GM23248 (cell line): ENCODE measurements at regions not wholly inside any gene's neighbourhood (a gene's known extent, or its start where the extent isn't known, plus 50 kb on each side); places are given as distances from the start of the nearest gene placed in this dataset.

Source experiments
- DNase-seq: peaks from one replicate; pipeline ENCODE4 v3.0.0-alpha.2; 2015
- H2AFZ ChIP-seq: fragments of 200-600 bp; sonication (generic); 2 replicates; pipeline ENCODE4 v1.6.1; 2016; ENCODE audit warnings: antibody characterized with exemption
- H3F3A ChIP-seq: fragments of 200-600 bp; sonication (generic); 2 replicates; pipeline ENCODE4 v1.6.1; 2016; ENCODE audit warnings: mild to moderate bottlenecking, antibody characterized with exemption, mixed run types; ENCODE audit not compliant: insufficient read depth
- H3K27ac ChIP-seq: fragments of 200-600 bp; sonication (generic); 2 replicates; pipeline ENCODE4 v1.5.1; 2016; ENCODE audit warnings: mild to moderate bottlenecking
- H3K27me3 ChIP-seq: fragments of 200-600 bp; sonication (generic); replicated peaks from 2 replicates; pipeline ENCODE4 v1.6.1; 2016; ENCODE audit warnings: mild to moderate bottlenecking; ENCODE audit not compliant: insufficient read depth
- H3K36me3 ChIP-seq: fragments of 200-600 bp; sonication (generic); 2 replicates; pipeline ENCODE4 v1.6.1; 2016; ENCODE audit warnings: low read depth, mild to moderate bottlenecking
- H3K4me1 ChIP-seq: fragments of 200-600 bp; sonication (generic); 2 replicates; pipeline ENCODE4 v1.6.1; 2016; ENCODE audit warnings: mild to moderate bottlenecking; ENCODE audit not compliant: insufficient read depth
- H3K4me2 ChIP-seq: fragments of 200-600 bp; sonication (generic); one replicate; pipeline ENCODE4 v1.6.1; 2016; ENCODE audit warnings: mild to moderate bottlenecking; ENCODE audit not compliant: unreplicated experiment
- H3K4me3 ChIP-seq: fragments of 200-600 bp; sonication (generic); 2 replicates; pipeline ENCODE4 v1.5.1; 2016; ENCODE audit warnings: mild to moderate bottlenecking
- H3K79me2 ChIP-seq: fragments of 200-600 bp; sonication (generic); 2 replicates; pipeline ENCODE4 v1.6.1; 2016; ENCODE audit warnings: mild to moderate bottlenecking; ENCODE audit not compliant: insufficient read depth
- H3K9ac ChIP-seq: fragments of 200-600 bp; sonication (generic); 2 replicates; pipeline ENCODE4 v1.6.1; 2016; ENCODE audit warnings: mild to moderate bottlenecking
- H3K9me2 ChIP-seq: fragments of 200-600 bp; sonication (generic); 2 replicates; pipeline ENCODE4 v1.6.1; 2016; ENCODE audit warnings: mixed run types, mild to moderate bottlenecking, moderate library complexity; ENCODE audit not compliant: insufficient read depth
- H3K9me3 ChIP-seq: fragments of 200-600 bp; sonication (generic); one replicate; pipeline ENCODE4 v1.6.1; 2017; ENCODE audit warnings: low read depth
- H4K20me1 ChIP-seq: fragments of 200-600 bp; sonication (generic); 2 replicates; pipeline ENCODE4 v1.6.0; 2016; ENCODE audit not compliant: insufficient read depth
- EZH2 ChIP-seq: fragments of 200-600 bp; sonication (generic); IDR thresholded peaks from 2 replicates; pipeline ENCODE4 v1.6.1; 2018; ENCODE audit warnings: antibody characterized with exemption, mild to moderate bottlenecking; ENCODE audit not compliant: insufficient read depth, poor library complexity, severe bottlenecking
- EZH2phosphoT487 ChIP-seq: fragments of 200-600 bp; sonication (generic); IDR thresholded peaks from 2 replicates; pipeline ENCODE4 v1.6.1; 2018; ENCODE audit warnings: antibody characterized with exemption, moderate library complexity, mild to moderate bottlenecking, low read depth; ENCODE audit not compliant: insufficient read depth
- WGBS, 2 experiments: methylation state at CpG; one replicate each; pipeline ENCODE4 v1.1.6; 2015 to 2017; ENCODE audit warnings: low lambda C conversion rate in 2 of 2, low coverage in 1 of 2; ENCODE audit errors: missing lambda C conversion rate in 2 of 2; 5-methylcytosine and 5-hydroxymethylcytosine counted together
- in situ Hi-C: fragments of 300-500 bp; cut with MboI; formaldehyde crosslinking; loops from 2 replicates; pipeline ENCODE4 v1.15.0; 2020

DNA sequence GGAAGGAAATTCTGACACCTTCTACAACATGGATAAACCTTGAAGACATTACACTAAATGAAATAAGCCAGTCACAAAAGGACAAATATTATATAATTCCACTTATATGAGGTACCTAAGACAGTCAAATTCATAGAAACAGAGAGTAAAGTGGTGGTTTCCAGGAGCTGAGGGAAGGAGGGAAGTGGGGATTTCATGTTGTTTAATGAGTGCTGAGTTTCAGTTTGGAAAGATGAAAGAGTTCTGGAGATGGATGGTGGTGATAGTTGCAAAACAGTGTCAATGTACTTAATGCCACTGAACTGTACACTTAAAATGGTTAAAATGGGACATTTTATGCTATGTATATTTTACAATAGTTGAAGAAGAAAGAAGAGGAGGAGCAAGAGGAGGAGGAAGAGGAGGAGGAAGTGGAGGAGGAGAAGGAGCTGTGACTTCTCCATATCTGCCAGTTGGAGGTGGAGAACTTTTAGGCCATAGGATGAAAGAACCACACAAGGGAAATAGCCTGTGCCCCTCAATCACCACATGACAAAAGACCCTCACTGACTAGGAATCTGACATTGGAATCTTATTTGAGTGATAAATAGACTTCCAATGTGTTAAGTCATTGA is 55.3 kb upstream of the LGALSL start:
- H3F3A ChIP-seq: no peaks in the 10 kb centered on the region
- H3K4me2 ChIP-seq: no peak overlapping the region
- H2AFZ ChIP-seq: no peak overlapping the region
- DNase-seq: no peak
- no peak overlapping the region for H3K27ac ChIP-seq
- H3K9me3 ChIP-seq: no peaks in the 10 kb centered on the region
- TF ChIP-seq EZH2phosphoT487 (no peak), EZH2 (no peak)
- H3K79me2 ChIP-seq: no peaks in the 10 kb centered on the region
- no peaks in the 10 kb centered on the region for H3K9me2 ChIP-seq
- in situ Hi-C loops: no loop called here
- peaks cover 3% of the 10 kb centered on the region; the same call in 1 of the 2 replicates for H3K4me1 ChIP-seq
- no peak overlapping the region for H3K4me3 ChIP-seq
- H4K20me1 ChIP-seq: no peaks in the 10 kb centered on the region
- H3K9ac ChIP-seq: no peak overlapping the region
- no peaks in the 10 kb centered on the region for H3K36me3 ChIP-seq
- H3K27me3 ChIP-seq: peaks cover 3% of the 10 kb centered on the region; the same call in 1 of the 2 replicates

DNA sequence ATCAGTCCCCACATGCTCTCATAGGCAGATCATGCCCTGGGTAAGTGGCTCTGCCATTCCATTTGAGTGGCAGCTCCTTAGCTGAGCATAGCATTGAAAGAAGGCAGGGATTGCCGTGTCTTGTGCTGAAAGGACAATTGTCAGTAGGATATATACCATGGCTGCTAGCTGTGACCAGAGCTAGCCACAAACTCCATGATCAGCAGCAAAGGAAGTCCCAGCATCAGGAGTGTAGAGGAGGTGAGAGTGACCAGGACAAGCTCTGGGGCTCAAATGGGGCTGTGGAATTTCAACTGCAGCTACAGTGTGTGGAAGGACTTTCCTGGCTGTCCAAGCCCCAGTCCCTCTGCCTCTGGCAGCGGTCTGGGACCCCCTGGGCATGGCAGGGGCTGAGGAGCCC is 54.4 kb upstream of the LGALSL start:
- Histone ChIP-seq H3K9me3 (no peaks in the 10 kb centered on the region), H3K4me3 (no peak overlapping the region), H3K36me3 (no peaks in the 10 kb centered on the region), H3F3A (no peaks in the 10 kb centered on the region), H3K27me3 (peaks cover 3% of the 10 kb centered on the region; the same call in 1 of the 2 replicates), H3K79me2 (no peaks in the 10 kb centered on the region), H2AFZ (no peak overlapping the region), H3K4me2 (no peak overlapping the region), H4K20me1 (no peaks in the 10 kb centered on the region), H3K27ac (no peak overlapping the region), H3K9ac (no peak overlapping the region), H3K9me2 (no peaks in the 10 kb centered on the region), H3K4me1 (peaks cover 11% of the 10 kb centered on the region; the same call in 1 of the 2 replicates)
- no peak for DNase-seq
- 72 to 86% methylated on average over 2 of the region's 2 CpGs for WGBS, 2 experiments
- in situ Hi-C loops: no loop called here
- TF ChIP-seq EZH2: no peak
- TF ChIP-seq EZH2phosphoT487: no peak

DNA sequence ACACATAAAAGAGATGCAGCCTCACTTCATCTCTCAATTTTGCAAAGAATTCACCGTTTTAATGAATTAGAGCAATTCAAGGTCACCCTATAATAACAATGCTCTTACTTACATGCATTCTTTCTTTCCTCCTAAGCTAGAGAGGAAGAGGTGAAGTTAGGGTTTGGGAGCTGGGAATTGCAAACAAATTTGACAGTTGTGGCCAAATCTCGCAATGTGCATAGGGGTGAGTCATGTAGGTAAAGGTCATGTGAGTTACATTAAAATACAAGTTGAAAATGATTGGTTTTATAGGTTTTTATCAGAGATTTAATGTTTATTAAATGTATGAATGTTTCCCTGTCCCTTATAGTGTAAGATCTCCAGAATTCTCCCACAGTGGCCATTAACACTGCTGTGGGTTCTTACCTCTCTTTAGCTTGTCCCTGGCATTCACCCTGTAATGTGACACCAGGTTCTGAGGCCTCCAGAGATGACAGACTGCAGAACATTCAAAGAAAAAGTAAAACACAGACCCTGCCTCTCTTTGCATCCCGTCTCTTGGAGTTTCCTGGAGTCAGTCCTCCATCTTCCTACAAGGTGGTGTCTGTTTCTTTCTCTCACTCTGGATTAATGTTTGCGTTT is 53.7 kb upstream of the LGALSL start:
- Histone ChIP-seq H3K9me2 (no peaks in the 10 kb centered on the region), H2AFZ (no peak overlapping the region), H3K4me1 (peaks cover 18% of the 10 kb centered on the region), H3K4me2 (no peak overlapping the region), H3K27ac (no peak overlapping the region), H3K36me3 (no peaks in the 10 kb centered on the region), H3K4me3 (no peak overlapping the region), H3K79me2 (no peaks in the 10 kb centered on the region), H3F3A (peaks cover under 1% of the 10 kb centered on the region; the same call in 1 of the 2 replicates), H3K9ac (no peak overlapping the region), H4K20me1 (no peaks in the 10 kb centered on the region), H3K27me3 (peaks cover 3% of the 10 kb centered on the region; the same call in 1 of the 2 replicates), H3K9me3 (no peaks in the 10 kb centered on the region)
- TF ChIP-seq EZH2 (no peak), EZH2phosphoT487 (no peak)
- in situ Hi-C loops: no loop called here
- DNase-seq: peak; percentile 18
- WGBS, 2 experiments: 76 to 79% methylated on average over 4 of the region's 4 CpGs

DNA sequence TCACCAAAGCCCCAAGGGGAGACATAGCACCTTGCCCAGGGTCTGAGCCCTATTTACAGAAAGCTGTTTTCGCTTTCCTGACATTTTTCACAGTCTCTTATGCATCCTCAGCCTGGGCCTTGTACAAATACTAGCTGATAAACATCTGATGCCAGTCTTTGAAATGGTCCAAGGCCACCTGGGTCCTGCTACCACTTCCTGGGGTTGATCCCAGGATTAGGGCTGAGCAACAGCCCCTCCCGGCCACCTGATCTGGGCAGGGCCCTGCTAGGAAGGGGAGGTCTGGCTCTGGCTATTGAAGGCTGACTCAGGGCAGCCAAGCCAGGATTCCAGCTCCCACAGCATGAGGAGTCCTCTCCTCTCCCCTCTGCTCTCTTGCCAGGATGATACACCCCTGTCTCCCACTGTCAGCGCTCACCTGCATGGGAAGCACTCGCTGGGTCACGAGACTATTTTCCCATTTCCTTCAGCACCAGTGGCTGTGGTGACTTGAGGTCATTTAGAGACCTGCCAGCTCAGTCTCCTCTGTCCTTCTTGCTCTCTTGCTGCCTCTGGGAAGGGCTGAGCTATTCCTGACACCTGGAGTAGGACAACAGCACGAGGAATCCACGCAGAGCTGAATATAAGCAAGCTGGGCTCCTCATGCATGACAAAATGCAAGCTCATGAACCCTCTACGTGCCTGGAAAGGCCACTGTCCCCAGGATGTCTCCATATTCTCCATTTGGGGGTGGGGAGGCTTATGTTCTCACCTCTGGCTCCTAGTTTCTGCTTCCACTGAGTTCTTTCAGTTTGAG is 53.0 kb upstream of the LGALSL start:
- peaks cover 3% of the 10 kb centered on the region; the same call in 1 of the 2 replicates for H3K27me3 ChIP-seq
- no peaks in the 10 kb centered on the region for H3K36me3 ChIP-seq
- no peaks in the 10 kb centered on the region for H4K20me1 ChIP-seq
- no peak overlapping the region for H3K4me3 ChIP-seq
- TF ChIP-seq EZH2 (no peak), EZH2phosphoT487 (no peak)
- in situ Hi-C loops: no loop called here
- peaks cover 23% of the 10 kb centered on the region for H3K4me1 ChIP-seq
- no peak overlapping the region for H3K27ac ChIP-seq
- no peak overlapping the region for H3K4me2 ChIP-seq
- no peak overlapping the region for H3K9ac ChIP-seq
- 74% methylated on average over 8 of the region's 8 CpGs for WGBS, 2 experiments
- no peaks in the 10 kb centered on the region for H3K9me2 ChIP-seq
- peaks cover 4% of the 10 kb centered on the region for H3F3A ChIP-seq
- no peaks in the 10 kb centered on the region for H3K79me2 ChIP-seq
- no peak for DNase-seq
- no peaks in the 10 kb centered on the region for H3K9me3 ChIP-seq
- H2AFZ ChIP-seq: no peak overlapping the region
